Adrenal gland (tissue), 9 donors: ENCODE measurements at regions not wholly inside any gene's neighbourhood (a gene's known extent, or its start where the extent isn't known, plus 50 kb on each side); places are given as distances from the start of the nearest gene placed in this dataset.
A peak's percentile ranks its signal among the peaks of the same experiment; 100 is the strongest.

Experiments used
- DNase-seq, 7 donors: peaks; one replicate each; pipeline ENCODE4 v3.0.0-alpha.2; 2019 to 2020
- H3K27ac ChIP-seq, 5 donors: fragments of 200-600 bp; sonication (generic) in 4 of 5; 1 replicate in 3 of 5; 2 replicates in 2 of 5; pipeline versions ENCODE4 v1.5.1 to v1.8.0; 2016 to 2020; ENCODE audit warnings: mild to moderate bottlenecking in 1 of 5
- H3K27me3 ChIP-seq: fragments of 200-600 bp; 2 replicates; pipeline ENCODE4 v1.8.0; 2021
- H3K36me3 ChIP-seq, 2 donors: fragments of 200-600 bp; replicated peaks in 1 of 2; 1 replicate in 1 of 2; 2 replicates in 1 of 2; pipeline versions ENCODE4 v1.5.1 to v1.8.0; 2018 to 2022
- H3K4me1 ChIP-seq, 2 donors: fragments of 200-600 bp; replicated peaks in 1 of 2; 1 replicate in 1 of 2; 2 replicates in 1 of 2; pipeline versions ENCODE4 v1.5.1 to v1.8.0; 2018 to 2021
- H3K4me3 ChIP-seq, 4 donors: fragments of 200-600 bp; sonication (generic) in 3 of 4; one replicate each; pipeline ENCODE4 v1.5.1; 2016 to 2018
- H3K9me3 ChIP-seq, 3 donors: fragments of 200-600 bp; sonication (generic) in 1 of 3; replicated peaks in 1 of 3; 1 replicate in 2 of 3; 2 replicates in 1 of 3; pipeline versions ENCODE4 v1.5.1 to v1.8.0; 2016 to 2021
- POLR2A ChIP-seq, 2 donors: fragments of 450-650 bp; IDR thresholded peaks; one replicate each; pipeline ENCODE4 v1.6.1; 2017; ENCODE audit warnings: antibody characterized with exemption in 2 of 2, mild to moderate bottlenecking in 2 of 2, moderate library complexity in 1 of 2
- WGBS, 4 donors: extraction: QIAGEN DNeasy Blood & Tissue Kit in 2 of 4; methylation state at CpG; one replicate each; pipeline versions ENCODE4 v1.1.5 to v1.1.7; 2013 to 2017; 5-methylcytosine and 5-hydroxymethylcytosine counted together
- intact Hi-C, 2 donors: fragments of 100-400 bp; cut with DNase I; formaldehyde crosslinking; loops; one replicate each; pipeline versions ENCODE4 v1.14.1 to v1.15.0; 2022 to 2023
- TF ChIP-seq, protein P1 (sequence below), 6 experiments: fragments of 450-650 bp in 4 of 6; fragments of 200-600 bp in 2 of 6; sonication (generic) in 1 of 6; IDR thresholded peaks; 1 replicate in 5 of 6; 2 replicates in 1 of 6; pipeline versions ENCODE4 v1.5.1 to v1.8.0; 2016 to 2021; ENCODE audit warnings: antibody characterized with exemption in 6 of 6, mild to moderate bottlenecking in 2 of 6, moderate library complexity in 1 of 6
- donor health status: healthy with polysubstance abuse.
- donor health status: Bipolar disorder and iron deficiency.
- donor health status: DM: yes; HTN: yes; CAD: no.
- donor health status: DM: no; HTN: no; CAD: no.
- donor health status: DM: no; HTN: no; CAD: no.

DNA sequence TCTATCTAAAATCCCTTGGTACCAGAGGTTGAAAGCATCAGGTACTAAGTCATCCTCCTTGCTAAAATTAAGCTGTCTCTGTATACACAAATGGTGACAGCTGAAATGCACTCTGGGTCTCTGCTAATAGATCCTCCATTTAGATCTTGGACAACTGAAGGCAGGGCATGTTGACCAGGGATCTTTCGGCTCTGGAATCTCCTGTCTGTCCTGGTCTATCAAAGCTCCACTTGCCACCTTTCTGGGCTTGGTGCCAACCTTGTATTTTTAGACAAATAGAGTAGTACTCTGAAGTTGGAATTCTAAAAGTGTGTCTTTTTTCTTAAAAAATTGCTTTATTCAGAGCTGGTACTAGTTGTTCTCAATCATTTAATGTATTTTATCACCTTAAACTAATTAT, 135.2 kb upstream of the HMHB1 start:
- intact Hi-C loops: no loop called here
- TF ChIP-seq, protein P1, sequence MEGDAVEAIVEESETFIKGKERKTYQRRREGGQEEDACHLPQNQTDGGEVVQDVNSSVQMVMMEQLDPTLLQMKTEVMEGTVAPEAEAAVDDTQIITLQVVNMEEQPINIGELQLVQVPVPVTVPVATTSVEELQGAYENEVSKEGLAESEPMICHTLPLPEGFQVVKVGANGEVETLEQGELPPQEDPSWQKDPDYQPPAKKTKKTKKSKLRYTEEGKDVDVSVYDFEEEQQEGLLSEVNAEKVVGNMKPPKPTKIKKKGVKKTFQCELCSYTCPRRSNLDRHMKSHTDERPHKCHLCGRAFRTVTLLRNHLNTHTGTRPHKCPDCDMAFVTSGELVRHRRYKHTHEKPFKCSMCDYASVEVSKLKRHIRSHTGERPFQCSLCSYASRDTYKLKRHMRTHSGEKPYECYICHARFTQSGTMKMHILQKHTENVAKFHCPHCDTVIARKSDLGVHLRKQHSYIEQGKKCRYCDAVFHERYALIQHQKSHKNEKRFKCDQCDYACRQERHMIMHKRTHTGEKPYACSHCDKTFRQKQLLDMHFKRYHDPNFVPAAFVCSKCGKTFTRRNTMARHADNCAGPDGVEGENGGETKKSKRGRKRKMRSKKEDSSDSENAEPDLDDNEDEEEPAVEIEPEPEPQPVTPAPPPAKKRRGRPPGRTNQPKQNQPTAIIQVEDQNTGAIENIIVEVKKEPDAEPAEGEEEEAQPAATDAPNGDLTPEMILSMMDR (IDR thresholded peaks at IDR 0.05): no peak
- TF ChIP-seq POLR2A (IDR thresholded peaks at IDR 0.05): no peak
- H3K4me3 ChIP-seq: no peak overlapping the region
- no peaks in the 10 kb centered on the region for H3K36me3 ChIP-seq
- no peaks in the 10 kb centered on the region for H3K4me1 ChIP-seq
- H3K27ac ChIP-seq: no peak overlapping the region
- H3K9me3 ChIP-seq: no peaks in the 10 kb centered on the region
- DNase-seq: peak in 1 of 7 donors; percentile 8
- no peaks in the 10 kb centered on the region for H3K27me3 ChIP-seq
- WGBS, 4 donors: 62 to 78% (median 66%) methylated on average over 1 of the region's 1 CpG

DNA sequence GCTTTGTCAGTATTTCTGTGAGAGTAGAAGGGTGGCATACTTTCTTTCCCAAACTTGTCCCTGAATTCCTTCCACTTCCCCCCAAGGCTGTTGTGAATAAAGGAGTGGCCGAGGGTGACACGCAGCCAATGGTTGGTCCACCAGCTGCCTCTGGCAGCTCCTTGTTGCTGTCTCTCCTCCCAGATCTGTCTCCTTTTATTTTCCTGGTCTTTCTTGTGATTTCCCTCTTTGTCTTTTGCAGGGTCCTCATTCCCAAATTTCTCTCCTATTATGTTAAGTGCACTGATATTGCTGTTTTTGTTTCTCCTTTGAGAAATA, 137.5 kb upstream of the HMHB1 start:
- DNase-seq: no peak

DNA sequence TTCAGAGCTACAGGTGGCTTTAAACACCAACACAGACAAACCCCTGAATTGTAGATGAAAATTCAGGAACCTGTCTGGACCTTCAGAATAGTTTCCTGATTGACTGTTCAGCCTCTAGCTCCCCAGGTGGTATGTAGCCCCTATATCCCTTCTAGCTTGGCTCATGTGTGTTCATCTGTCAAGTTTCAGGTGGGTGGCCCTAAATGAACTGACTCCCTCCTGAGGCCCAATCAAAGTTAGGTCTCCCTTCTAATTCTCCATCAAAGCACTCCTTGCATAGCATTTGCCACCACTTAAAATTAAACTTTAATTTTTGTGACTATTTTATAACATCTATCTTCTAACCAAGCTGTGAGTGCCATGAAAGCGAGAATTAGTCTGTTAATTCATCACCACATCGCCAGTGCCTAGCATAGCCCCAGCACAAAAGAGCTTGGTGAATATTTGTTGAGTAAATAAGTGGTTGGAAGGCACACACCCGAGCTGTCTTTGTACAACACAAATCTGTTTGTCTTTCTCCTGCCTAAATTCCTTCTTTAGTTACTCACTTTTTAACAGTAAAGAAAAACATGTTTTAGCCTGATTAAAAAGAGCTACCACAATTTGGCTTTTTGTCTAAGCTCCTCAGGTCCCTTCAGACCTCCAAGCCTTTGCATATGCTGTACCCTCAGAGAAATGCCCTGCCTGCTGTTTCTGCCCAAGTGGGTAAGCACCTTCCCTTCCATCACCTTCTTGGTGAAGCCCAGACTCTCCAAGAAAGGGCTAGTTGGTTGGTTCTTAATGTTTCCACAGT, 138.1 kb upstream of the HMHB1 start:
- no peak for DNase-seq
- Histone ChIP-seq H3K4me1 (no peaks in the 10 kb centered on the region), H3K27me3 (no peaks in the 10 kb centered on the region), H3K4me3 (no peak overlapping the region), H3K9me3 (no peaks in the 10 kb centered on the region), H3K27ac (no peak overlapping the region), H3K36me3 (no peaks in the 10 kb centered on the region)
- intact Hi-C loops: no loop called here
- 81 to 88% (median 85%) methylated on average over 3 of the region's 3 CpGs for WGBS, 4 donors
- no peak for TF ChIP-seq POLR2A (IDR thresholded peaks at IDR 0.05)
- TF ChIP-seq, protein P1 (IDR thresholded peaks at IDR 0.05): no peak

More for the DNA sequence above, 137.5 kb upstream of the HMHB1 start:
- TF ChIP-seq, protein P1 (IDR thresholded peaks at IDR 0.05): no peak
- no peak for TF ChIP-seq POLR2A (IDR thresholded peaks at IDR 0.05)
- Histone ChIP-seq H3K4me1 (no peaks in the 10 kb centered on the region), H3K27ac (no peak overlapping the region), H3K27me3 (no peaks in the 10 kb centered on the region), H3K9me3 (no peaks in the 10 kb centered on the region), H3K4me3 (no peak overlapping the region), H3K36me3 (no peaks in the 10 kb centered on the region)
- intact Hi-C loops: no loop called here
- 85 to 96% (median 92%) methylated on average over 2 of the region's 2 CpGs for WGBS, 4 donors

DNA sequence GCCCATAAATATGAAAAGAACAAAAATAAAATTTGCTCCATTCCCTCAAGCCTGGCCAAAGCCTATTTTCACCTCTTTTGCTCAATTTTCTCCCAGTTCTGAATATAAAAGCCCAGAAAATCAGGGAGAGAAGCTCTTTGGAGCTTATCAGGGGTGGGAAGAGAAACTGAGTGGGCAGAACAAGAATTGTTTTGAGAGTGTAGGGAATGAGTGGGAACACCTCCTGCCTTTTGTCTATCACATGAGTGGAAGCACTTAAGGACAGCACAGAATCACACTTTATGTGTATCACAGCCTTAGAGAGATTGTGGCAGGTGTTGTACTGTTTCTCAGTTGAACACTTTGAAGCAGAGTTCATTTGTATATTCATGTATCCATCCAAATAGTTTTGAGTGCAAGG, 139.2 kb upstream of the HMHB1 start:
- no peak overlapping the region for H3K4me3 ChIP-seq

More for the DNA sequence above, 139.2 kb upstream of the HMHB1 start:
- intact Hi-C loops: no loop called here
- no peak for DNase-seq
- H3K36me3 ChIP-seq: no peaks in the 10 kb centered on the region
- no peak for TF ChIP-seq POLR2A (IDR thresholded peaks at IDR 0.05)
- TF ChIP-seq, protein P1 (IDR thresholded peaks at IDR 0.05): no peak
- H3K27ac ChIP-seq: no peak overlapping the region
- no peaks in the 10 kb centered on the region for H3K27me3 ChIP-seq
- H3K9me3 ChIP-seq: no peaks in the 10 kb centered on the region
- H3K4me1 ChIP-seq: no peaks in the 10 kb centered on the region
